ENCODE measurements at regions not wholly inside any gene's neighbourhood (a gene's known extent, or its start where the extent isn't known, plus 50 kb on each side); places are given as distances from the start of the nearest gene placed in this dataset.

GRCh38 chr2:144078106-144078505, 441.8 kb downstream of the ZEB2 start:
- no peaks in the 10 kb centered on the region for H3K36me3 Mint-ChIP-seq (ENCODE audit: insufficient read depth, unreplicated experiment)
- no peaks in the 10 kb centered on the region for H3K4me1 Mint-ChIP-seq (ENCODE audit: low read depth, unreplicated experiment)
- no peaks in the 10 kb centered on the region for H3K9me3 Mint-ChIP-seq (ENCODE audit: low read depth, unreplicated experiment)
- no peak overlapping the region for H3K4me3 Mint-ChIP-seq (ENCODE audit: low read depth, unreplicated experiment)
- intact Hi-C loops (cut with micrococcal nuclease; ENCODE audit: unreplicated experiment) = no loop called here
- TF ChIP-seq, protein P1, sequence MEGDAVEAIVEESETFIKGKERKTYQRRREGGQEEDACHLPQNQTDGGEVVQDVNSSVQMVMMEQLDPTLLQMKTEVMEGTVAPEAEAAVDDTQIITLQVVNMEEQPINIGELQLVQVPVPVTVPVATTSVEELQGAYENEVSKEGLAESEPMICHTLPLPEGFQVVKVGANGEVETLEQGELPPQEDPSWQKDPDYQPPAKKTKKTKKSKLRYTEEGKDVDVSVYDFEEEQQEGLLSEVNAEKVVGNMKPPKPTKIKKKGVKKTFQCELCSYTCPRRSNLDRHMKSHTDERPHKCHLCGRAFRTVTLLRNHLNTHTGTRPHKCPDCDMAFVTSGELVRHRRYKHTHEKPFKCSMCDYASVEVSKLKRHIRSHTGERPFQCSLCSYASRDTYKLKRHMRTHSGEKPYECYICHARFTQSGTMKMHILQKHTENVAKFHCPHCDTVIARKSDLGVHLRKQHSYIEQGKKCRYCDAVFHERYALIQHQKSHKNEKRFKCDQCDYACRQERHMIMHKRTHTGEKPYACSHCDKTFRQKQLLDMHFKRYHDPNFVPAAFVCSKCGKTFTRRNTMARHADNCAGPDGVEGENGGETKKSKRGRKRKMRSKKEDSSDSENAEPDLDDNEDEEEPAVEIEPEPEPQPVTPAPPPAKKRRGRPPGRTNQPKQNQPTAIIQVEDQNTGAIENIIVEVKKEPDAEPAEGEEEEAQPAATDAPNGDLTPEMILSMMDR (IDR thresholded peaks at IDR 0.05; ENCODE audit: unreplicated experiment) = no peak
- no peak for DNase-seq
- H3K27me3 Mint-ChIP-seq (ENCODE audit: unreplicated experiment) = no peaks in the 10 kb centered on the region
- CTCF ChIA-PET = no interaction called here
- BruUV-seq (replicated peaks) = no TSS peak
- no peak overlapping the region for H3K27ac Mint-ChIP-seq (ENCODE audit: unreplicated experiment)

DNA sequence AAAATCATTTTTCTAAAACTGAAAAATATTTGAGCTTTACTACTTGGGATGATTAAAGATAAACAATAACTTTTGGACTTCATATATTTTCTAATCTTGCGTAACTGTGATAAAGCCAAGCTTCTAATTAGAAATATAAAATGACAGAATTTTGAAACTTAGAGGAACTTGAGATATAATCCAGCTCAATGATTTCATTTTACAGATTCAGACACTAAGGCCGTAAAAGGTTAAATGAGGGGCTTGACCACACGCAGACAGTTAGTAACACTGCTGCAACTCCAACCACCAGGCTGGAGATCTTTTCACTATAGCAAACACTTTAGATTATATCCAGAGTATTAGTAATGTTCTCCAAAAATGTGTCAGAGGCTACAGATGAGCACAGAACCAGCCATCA, 445.5 kb downstream of the ZEB2 start:
- Mint-ChIP-seq H3K27ac (ENCODE audit: unreplicated experiment) (no peak overlapping the region), H3K27me3 (ENCODE audit: unreplicated experiment) (no peaks in the 10 kb centered on the region), H3K4me1 (ENCODE audit: low read depth, unreplicated experiment) (no peaks in the 10 kb centered on the region), H3K9me3 (ENCODE audit: low read depth, unreplicated experiment) (no peaks in the 10 kb centered on the region), H3K4me3 (ENCODE audit: low read depth, unreplicated experiment) (no peak overlapping the region), H3K36me3 (ENCODE audit: insufficient read depth, unreplicated experiment) (no peaks in the 10 kb centered on the region)
- CTCF ChIA-PET = no interaction called here
- BruUV-seq (replicated peaks) = no TSS peak
- TF ChIP-seq, protein P1 (IDR thresholded peaks at IDR 0.05; ENCODE audit: unreplicated experiment) = no peak
- intact Hi-C loops (cut with micrococcal nuclease; ENCODE audit: unreplicated experiment) = no loop called here
- no peak for DNase-seq

GRCh38 chr2:144071461-144071860, 448.5 kb downstream of the ZEB2 start:
- no peak for DNase-seq
- Mint-ChIP-seq H3K9me3 (ENCODE audit: low read depth, unreplicated experiment) (no peaks in the 10 kb centered on the region), H3K27me3 (ENCODE audit: unreplicated experiment) (no peaks in the 10 kb centered on the region), H3K4me3 (ENCODE audit: low read depth, unreplicated experiment) (no peak overlapping the region), H3K36me3 (ENCODE audit: insufficient read depth, unreplicated experiment) (no peaks in the 10 kb centered on the region), H3K27ac (ENCODE audit: unreplicated experiment) (no peak overlapping the region), H3K4me1 (ENCODE audit: low read depth, unreplicated experiment) (no peaks in the 10 kb centered on the region)
- CTCF ChIA-PET = no interaction called here
- no TSS peak for BruUV-seq (replicated peaks)
- TF ChIP-seq, protein P1 (IDR thresholded peaks at IDR 0.05; ENCODE audit: unreplicated experiment) = no peak
- intact Hi-C loops (cut with micrococcal nuclease; ENCODE audit: unreplicated experiment) = no loop called here

DNA sequence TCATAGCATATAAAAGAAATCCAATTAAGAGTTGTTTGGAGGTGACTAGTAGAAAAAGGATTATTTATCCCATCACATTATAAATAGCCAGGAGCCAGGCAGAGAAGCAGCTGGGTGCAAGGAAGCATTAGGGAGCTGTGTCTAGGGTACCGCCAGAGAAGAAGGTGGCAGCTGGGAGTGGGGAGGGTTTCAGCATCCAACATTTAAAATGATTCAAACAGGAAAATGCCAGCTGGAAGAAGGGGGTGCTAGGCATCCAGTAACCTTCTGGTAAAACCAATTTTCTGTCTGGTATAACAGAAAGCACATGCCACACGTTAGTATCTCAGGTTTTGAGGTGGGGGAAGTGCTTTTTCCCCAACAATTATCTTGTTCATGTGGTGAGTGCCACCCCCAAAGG, 452.4 kb downstream of the ZEB2 start:
- no peaks in the 10 kb centered on the region for H3K27me3 Mint-ChIP-seq (ENCODE audit: unreplicated experiment)
- no peaks in the 10 kb centered on the region for H3K36me3 Mint-ChIP-seq (ENCODE audit: insufficient read depth, unreplicated experiment)
- H3K4me3 Mint-ChIP-seq (ENCODE audit: low read depth, unreplicated experiment) = no peak overlapping the region
- intact Hi-C loops (cut with micrococcal nuclease; ENCODE audit: unreplicated experiment) = no loop called here
- DNase-seq = no peak
- CTCF ChIA-PET = no interaction called here
- BruUV-seq (replicated peaks) = no TSS peak
- H3K4me1 Mint-ChIP-seq (ENCODE audit: low read depth, unreplicated experiment) = no peaks in the 10 kb centered on the region
- TF ChIP-seq, protein P1 (IDR thresholded peaks at IDR 0.05; ENCODE audit: unreplicated experiment) = no peak
- H3K9me3 Mint-ChIP-seq (ENCODE audit: low read depth, unreplicated experiment) = no peaks in the 10 kb centered on the region
- H3K27ac Mint-ChIP-seq (ENCODE audit: unreplicated experiment) = no peak overlapping the region

DNA sequence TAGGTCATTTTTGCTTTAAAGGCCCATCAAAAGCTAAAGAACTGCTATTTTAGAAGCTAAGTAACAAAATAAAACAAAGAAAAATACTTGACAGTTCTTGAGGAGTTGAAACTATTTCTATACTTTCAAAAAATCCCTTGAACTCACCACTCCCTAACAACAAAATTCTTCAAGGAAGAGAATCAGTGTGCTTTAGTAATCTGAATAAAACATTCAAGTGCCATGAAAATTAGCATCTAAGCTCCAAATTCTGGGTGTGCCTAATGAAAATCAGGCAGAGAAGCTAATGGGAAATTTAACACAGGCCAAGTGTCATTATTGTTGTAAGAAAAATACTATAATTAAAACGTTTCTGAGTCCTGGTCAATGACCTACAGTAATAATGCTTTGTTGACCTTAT, 456.3 kb downstream of the ZEB2 start:
- intact Hi-C loops (cut with micrococcal nuclease; ENCODE audit: unreplicated experiment) = no loop called here
- no peak overlapping the region for H3K27ac Mint-ChIP-seq (ENCODE audit: unreplicated experiment)
- no peaks in the 10 kb centered on the region for H3K27me3 Mint-ChIP-seq (ENCODE audit: unreplicated experiment)
- CTCF ChIA-PET = no interaction called here
- no peaks in the 10 kb centered on the region for H3K36me3 Mint-ChIP-seq (ENCODE audit: insufficient read depth, unreplicated experiment)
- BruUV-seq (replicated peaks) = no TSS peak
- TF ChIP-seq, protein P1 (IDR thresholded peaks at IDR 0.05; ENCODE audit: unreplicated experiment) = no peak
- H3K4me3 Mint-ChIP-seq (ENCODE audit: low read depth, unreplicated experiment) = no peak overlapping the region
- H3K9me3 Mint-ChIP-seq (ENCODE audit: low read depth, unreplicated experiment) = no peaks in the 10 kb centered on the region
- no peaks in the 10 kb centered on the region for H3K4me1 Mint-ChIP-seq (ENCODE audit: low read depth, unreplicated experiment)
- DNase-seq = no peak
